22Rv1 (cell line): ENCODE measurements at regions not wholly inside any gene's neighbourhood (a gene's known extent, or its start where the extent isn't known, plus 50 kb on each side); places are given as distances from the start of the nearest gene placed in this dataset.

Source experiments
- H3K27ac ChIP-seq: fragments of 450-650 bp; 2 replicates; pipeline ENCODE4 v1.5.1; 2017
- CTCF ChIP-seq: fragments of 450-650 bp; IDR thresholded peaks from 2 replicates; pipeline ENCODE4 v1.5.1; 2017; ENCODE audit warnings: mild to moderate bottlenecking
- ZFX ChIP-seq: fragments of 450-650 bp; IDR thresholded peaks from 2 replicates; pipeline ENCODE4 v1.6.1; 2017; ENCODE audit warnings: antibody characterized with exemption, borderline replicate concordance

- H3K27ac ChIP-seq, result no peak overlapping the region
- TF ChIP-seq CTCF (no peak), ZFX (no peak)
These were observed 257.3 kb upstream of the APCDD1 start for GRCh38 chr18:10197097-10197496.

GRCh38 chr18:10201226-10201625 is 253.2 kb upstream of the APCDD1 start:
- TF ChIP-seq ZFX (no peak), CTCF (no peak)
- H3K27ac ChIP-seq, result no peak overlapping the region

GRCh38 chr18:10201659-10202058 is 252.8 kb upstream of the APCDD1 start:
- no peak overlapping the region for H3K27ac ChIP-seq
- TF ChIP-seq ZFX (no peak), CTCF (no peak)

- no peak for TF ChIP-seq ZFX
- TF ChIP-seq CTCF, result no peak
- no peak overlapping the region for H3K27ac ChIP-seq
These were observed 251.6 kb upstream of the APCDD1 start for GRCh38 chr18:10202845-10203321.

- TF ChIP-seq CTCF, result no peak
- TF ChIP-seq ZFX, result no peak
These were observed 249.3 kb upstream of the APCDD1 start for GRCh38 chr18:10205151-10205550.

GRCh38 chr18:10207682-10208345 is 246.6 kb upstream of the APCDD1 start:
- H3K27ac ChIP-seq, result no peak overlapping the region
- no peak for TF ChIP-seq ZFX
- TF ChIP-seq CTCF, result no peak

More at GRCh38 chr18:10205151-10205550, 249.3 kb upstream of the APCDD1 start:
- H3K27ac ChIP-seq, result no peak overlapping the region

GRCh38 chr18:10209302-10209701 is 245.1 kb upstream of the APCDD1 start:
- TF ChIP-seq CTCF, result no peak
- no peak for TF ChIP-seq ZFX

More at GRCh38 chr18:10209302-10209701, 245.1 kb upstream of the APCDD1 start:
- no peak overlapping the region for H3K27ac ChIP-seq
